K562 (cell line): ENCODE measurements at regions not wholly inside any gene's neighbourhood (a gene's known extent, or its start where the extent isn't known, plus 50 kb on each side); places are given as distances from the start of the nearest gene placed in this dataset.

ENCODE experiments used
- GABPB2 ChIP-seq: fragments of 250-450 bp; sonication (Bioruptor Pico); conservative IDR thresholded peaks from 2 replicates; pipeline ENCODE4 v1.5.1; 2021; ENCODE audit warnings: mild to moderate bottlenecking
- GATA2 ChIP-seq: sonication (generic); formaldehyde crosslinking; IDR thresholded peaks from 2 replicates; pipeline ENCODE4 v1.4.0; 2020; ENCODE audit warnings: mild to moderate bottlenecking, missing genetic modification reagents
- HDAC6 ChIP-seq: IDR thresholded peaks from 2 replicates; pipeline ENCODE4 v1.6.1; 2012; ENCODE audit warnings: low read depth, mild to moderate bottlenecking, control low read depth, inconsistent platforms, low read length, moderate library complexity
- IRF9 ChIP-seq: fragments of 450-650 bp; IDR thresholded peaks from 2 replicates; pipeline ENCODE4 v1.6.1; 2016; ENCODE audit warnings: missing biosample characterization, missing genetic modification characterization
- POLR2A ChIP-seq: fragments of 450-650 bp; conservative IDR thresholded peaks from 2 replicates; pipeline ENCODE4 v1.6.1; 2016
- SP1 ChIP-seq: sonication (generic); formaldehyde crosslinking; IDR thresholded peaks from 2 replicates; pipeline ENCODE4 v1.8.1; 2022; ENCODE audit warnings: mild to moderate bottlenecking, missing genetic modification reagents
- USF1 ChIP-seq: sonication (generic); formaldehyde crosslinking; IDR thresholded peaks from 2 replicates; pipeline ENCODE4 v1.9.0; 2022; ENCODE audit warnings: mild to moderate bottlenecking, missing genetic modification reagents
- ZNF277 ChIP-seq: fragments of 250-450 bp; sonication (Bioruptor Pico); IDR thresholded peaks from 2 replicates; pipeline ENCODE4 v1.8.0; 2022; ENCODE audit warnings: inconsistent platforms, mild to moderate bottlenecking, moderate library complexity, borderline replicate concordance

GRCh38 chr2:15728245-15728938 lies 136.7 kb downstream of the DDX1 start:
- TF ChIP-seq USF1 (no peak), IRF9 (tag) (no peak), HDAC6 (no peak), SP1 (CRISPR knock-in tag) (no peak), GABPB2 (CRISPR knock-in tag) (no peak), ZNF277 (CRISPR knock-in tag) (no peak), GATA2 (CRISPR knock-in tag) (no peak), POLR2A (no peak)
